ENCODE measurements at regions not wholly inside any gene's neighbourhood (a gene's known extent, or its start where the extent isn't known, plus 50 kb on each side); places are given as distances from the start of the nearest gene placed in this dataset.

- Histone ChIP-seq H3K4me1 (ENCODE audit: control insufficient read depth in 1 of 2, insufficient read depth in 2 of 2, low read length in 2 of 2) (no peaks in the 10 kb centered on the region), H3K4me3 (ENCODE audit: low read depth in 1 of 2, low read length in 2 of 2) (no peak overlapping the region), H3K27me3 (ENCODE audit: control insufficient read depth in 1 of 2, insufficient read depth in 2 of 2, low read length in 2 of 2) (no peaks in the 10 kb centered on the region)
Measured at GRCh38 chr3:23096041-23096440, 107.1 kb upstream of the UBE2E2 start.

DNA sequence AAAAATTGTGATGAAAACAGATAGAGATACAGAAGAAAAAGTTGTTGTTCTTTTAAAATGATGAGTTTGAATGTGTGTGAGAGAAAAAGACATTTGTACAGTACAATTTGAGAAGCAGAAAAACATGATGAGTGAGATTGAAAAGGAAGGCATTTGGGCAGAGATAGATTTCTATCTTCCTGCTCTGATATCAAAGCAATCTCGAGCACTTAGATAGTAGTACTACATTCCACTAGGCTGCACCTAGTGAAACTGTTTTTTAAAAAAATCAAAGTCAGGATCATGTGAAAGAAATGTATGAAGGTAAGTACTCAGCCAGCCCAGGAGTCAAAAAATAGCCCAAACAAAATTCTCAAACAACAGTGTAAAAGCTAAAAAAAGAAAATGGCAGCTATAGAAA lies 104.1 kb upstream of the UBE2E2 start:
- Histone ChIP-seq H3K9me3 (ENCODE audit: control insufficient read depth in 1 of 2, low read length in 2 of 2) (no peaks in the 10 kb centered on the region), H3K27me3 (ENCODE audit: control insufficient read depth in 1 of 2, insufficient read depth in 2 of 2, low read length in 2 of 2) (no peaks in the 10 kb centered on the region), H3K4me1 (ENCODE audit: control insufficient read depth in 1 of 2, insufficient read depth in 2 of 2, low read length in 2 of 2) (no peaks in the 10 kb centered on the region), H3K36me3 (ENCODE audit: control insufficient read depth in 1 of 2, insufficient read depth in 2 of 2, low read length in 2 of 2) (no peaks in the 10 kb centered on the region), H3K9ac (ENCODE audit: low read depth in 1 of 2, low read length in 2 of 2) (no peak overlapping the region), H3K4me3 (ENCODE audit: low read depth in 1 of 2, low read length in 2 of 2) (no peak overlapping the region), H3K27ac (ENCODE audit: low read depth, low read length) (no peak overlapping the region)

More at GRCh38 chr3:23096041-23096440, 107.1 kb upstream of the UBE2E2 start:
- no peaks in the 10 kb centered on the region for H3K36me3 ChIP-seq (ENCODE audit: control insufficient read depth in 1 of 2, insufficient read depth in 2 of 2, low read length in 2 of 2)
- no peak overlapping the region for H3K27ac ChIP-seq (ENCODE audit: low read depth, low read length)
- no peak overlapping the region for H3K9ac ChIP-seq (ENCODE audit: low read depth in 1 of 2, low read length in 2 of 2)
- no peaks in the 10 kb centered on the region for H3K9me3 ChIP-seq (ENCODE audit: control insufficient read depth in 1 of 2, low read length in 2 of 2)

GRCh38 chr3:23099677-23100076 lies 103.5 kb upstream of the UBE2E2 start:
- Histone ChIP-seq H3K4me3 (ENCODE audit: low read depth in 1 of 2, low read length in 2 of 2) (no peak overlapping the region), H3K27ac (ENCODE audit: low read depth, low read length) (no peak overlapping the region)

GRCh38 chr3:23100106-23100505 lies 103.0 kb upstream of the UBE2E2 start:
- no peak overlapping the region for H3K27ac ChIP-seq (ENCODE audit: low read depth, low read length)
- H3K4me1 ChIP-seq (ENCODE audit: control insufficient read depth in 1 of 2, insufficient read depth in 2 of 2, low read length in 2 of 2), result no peaks in the 10 kb centered on the region
- no peak overlapping the region for H3K4me3 ChIP-seq (ENCODE audit: low read depth in 1 of 2, low read length in 2 of 2)
- H3K36me3 ChIP-seq (ENCODE audit: control insufficient read depth in 1 of 2, insufficient read depth in 2 of 2, low read length in 2 of 2), result no peaks in the 10 kb centered on the region
- H3K9ac ChIP-seq (ENCODE audit: low read depth in 1 of 2, low read length in 2 of 2), result no peak overlapping the region
- H3K27me3 ChIP-seq (ENCODE audit: control insufficient read depth in 1 of 2, insufficient read depth in 2 of 2, low read length in 2 of 2), result no peaks in the 10 kb centered on the region
- H3K9me3 ChIP-seq (ENCODE audit: control insufficient read depth in 1 of 2, low read length in 2 of 2), result no peaks in the 10 kb centered on the region

More at GRCh38 chr3:23099677-23100076, 103.5 kb upstream of the UBE2E2 start:
- Histone ChIP-seq H3K4me1 (ENCODE audit: control insufficient read depth in 1 of 2, insufficient read depth in 2 of 2, low read length in 2 of 2) (no peaks in the 10 kb centered on the region), H3K27me3 (ENCODE audit: control insufficient read depth in 1 of 2, insufficient read depth in 2 of 2, low read length in 2 of 2) (no peaks in the 10 kb centered on the region), H3K9me3 (ENCODE audit: control insufficient read depth in 1 of 2, low read length in 2 of 2) (no peaks in the 10 kb centered on the region), H3K36me3 (ENCODE audit: control insufficient read depth in 1 of 2, insufficient read depth in 2 of 2, low read length in 2 of 2) (no peaks in the 10 kb centered on the region), H3K9ac (ENCODE audit: low read depth in 1 of 2, low read length in 2 of 2) (no peak overlapping the region)

GRCh38 chr3:23103764-23104163 lies 99.4 kb upstream of the UBE2E2 start:
- no peak overlapping the region for H3K4me3 ChIP-seq (ENCODE audit: low read depth in 1 of 2, low read length in 2 of 2)
- H3K27me3 ChIP-seq (ENCODE audit: control insufficient read depth in 1 of 2, insufficient read depth in 2 of 2, low read length in 2 of 2), result no peaks in the 10 kb centered on the region
- no peaks in the 10 kb centered on the region for H3K36me3 ChIP-seq (ENCODE audit: control insufficient read depth in 1 of 2, insufficient read depth in 2 of 2, low read length in 2 of 2)
- H3K27ac ChIP-seq (ENCODE audit: low read depth, low read length), result no peak overlapping the region
- no peaks in the 10 kb centered on the region for H3K4me1 ChIP-seq (ENCODE audit: control insufficient read depth in 1 of 2, insufficient read depth in 2 of 2, low read length in 2 of 2)
- H3K9ac ChIP-seq (ENCODE audit: low read depth in 1 of 2, low read length in 2 of 2), result no peak overlapping the region
- H3K9me3 ChIP-seq (ENCODE audit: control insufficient read depth in 1 of 2, low read length in 2 of 2), result no peaks in the 10 kb centered on the region

DNA sequence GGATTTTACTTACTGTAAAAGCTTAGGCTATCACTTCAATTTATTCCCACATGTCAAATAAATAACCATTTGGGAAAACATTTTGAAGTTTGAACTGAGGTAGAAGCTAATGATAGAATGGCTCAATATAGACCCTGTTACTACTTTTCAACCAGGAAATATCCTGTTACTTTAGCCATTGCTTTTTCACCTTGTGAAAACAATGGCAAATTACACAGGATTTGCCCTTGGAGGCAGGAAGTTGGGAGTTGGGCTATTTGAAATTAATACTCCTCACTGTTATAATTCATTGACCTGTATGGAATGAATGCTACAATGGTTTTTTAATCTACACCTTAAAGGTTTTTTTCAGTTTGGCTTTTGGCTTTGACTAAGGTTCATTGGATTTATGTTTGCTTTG lies 98.1 kb upstream of the UBE2E2 start:
- Histone ChIP-seq H3K4me3 (ENCODE audit: low read depth in 1 of 2, low read length in 2 of 2) (no peak overlapping the region), H3K27me3 (ENCODE audit: control insufficient read depth in 1 of 2, insufficient read depth in 2 of 2, low read length in 2 of 2) (no peaks in the 10 kb centered on the region), H3K4me1 (ENCODE audit: control insufficient read depth in 1 of 2, insufficient read depth in 2 of 2, low read length in 2 of 2) (no peaks in the 10 kb centered on the region), H3K36me3 (ENCODE audit: control insufficient read depth in 1 of 2, insufficient read depth in 2 of 2, low read length in 2 of 2) (no peaks in the 10 kb centered on the region), H3K9ac (ENCODE audit: low read depth in 1 of 2, low read length in 2 of 2) (no peak overlapping the region), H3K9me3 (ENCODE audit: control insufficient read depth in 1 of 2, low read length in 2 of 2) (no peaks in the 10 kb centered on the region), H3K27ac (ENCODE audit: low read depth, low read length) (no peak overlapping the region)

DNA sequence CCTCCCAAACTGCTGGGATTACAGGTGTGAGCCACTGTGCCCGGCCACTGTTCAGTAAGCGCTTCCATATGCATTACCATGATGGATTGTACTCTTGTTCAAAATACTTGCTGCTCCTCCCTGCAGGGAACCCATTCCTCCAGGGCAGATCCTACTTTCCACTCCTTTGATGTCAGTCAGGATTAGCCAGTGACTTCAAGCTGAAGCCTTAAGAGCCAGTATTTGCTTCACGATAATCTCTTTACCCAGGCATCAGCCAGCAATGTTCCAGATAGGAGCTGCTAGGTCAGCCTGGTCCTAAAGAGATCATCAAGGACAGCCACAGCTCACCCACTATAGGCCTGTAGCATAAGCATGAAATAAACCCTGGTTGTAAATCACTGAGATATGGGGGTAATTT lies 96.5 kb upstream of the UBE2E2 start:
- H3K27ac ChIP-seq (ENCODE audit: low read depth, low read length), result no peak overlapping the region
- no peak overlapping the region for H3K4me3 ChIP-seq (ENCODE audit: low read depth in 1 of 2, low read length in 2 of 2)
- H3K36me3 ChIP-seq (ENCODE audit: control insufficient read depth in 1 of 2, insufficient read depth in 2 of 2, low read length in 2 of 2), result no peaks in the 10 kb centered on the region
- no peaks in the 10 kb centered on the region for H3K27me3 ChIP-seq (ENCODE audit: control insufficient read depth in 1 of 2, insufficient read depth in 2 of 2, low read length in 2 of 2)
- H3K4me1 ChIP-seq (ENCODE audit: control insufficient read depth in 1 of 2, insufficient read depth in 2 of 2, low read length in 2 of 2), result no peaks in the 10 kb centered on the region
- no peaks in the 10 kb centered on the region for H3K9me3 ChIP-seq (ENCODE audit: control insufficient read depth in 1 of 2, low read length in 2 of 2)
- no peak overlapping the region for H3K9ac ChIP-seq (ENCODE audit: low read depth in 1 of 2, low read length in 2 of 2)

GRCh38 chr3:23107221-23107620 lies 95.9 kb upstream of the UBE2E2 start:
- Histone ChIP-seq H3K36me3 (ENCODE audit: control insufficient read depth in 1 of 2, insufficient read depth in 2 of 2, low read length in 2 of 2) (no peaks in the 10 kb centered on the region), H3K27ac (ENCODE audit: low read depth, low read length) (no peak overlapping the region), H3K9ac (ENCODE audit: low read depth in 1 of 2, low read length in 2 of 2) (no peak overlapping the region), H3K4me1 (ENCODE audit: control insufficient read depth in 1 of 2, insufficient read depth in 2 of 2, low read length in 2 of 2) (no peaks in the 10 kb centered on the region), H3K4me3 (ENCODE audit: low read depth in 1 of 2, low read length in 2 of 2) (no peak overlapping the region), H3K27me3 (ENCODE audit: control insufficient read depth in 1 of 2, insufficient read depth in 2 of 2, low read length in 2 of 2) (no peaks in the 10 kb centered on the region), H3K9me3 (ENCODE audit: control insufficient read depth in 1 of 2, low read length in 2 of 2) (no peaks in the 10 kb centered on the region)

DNA sequence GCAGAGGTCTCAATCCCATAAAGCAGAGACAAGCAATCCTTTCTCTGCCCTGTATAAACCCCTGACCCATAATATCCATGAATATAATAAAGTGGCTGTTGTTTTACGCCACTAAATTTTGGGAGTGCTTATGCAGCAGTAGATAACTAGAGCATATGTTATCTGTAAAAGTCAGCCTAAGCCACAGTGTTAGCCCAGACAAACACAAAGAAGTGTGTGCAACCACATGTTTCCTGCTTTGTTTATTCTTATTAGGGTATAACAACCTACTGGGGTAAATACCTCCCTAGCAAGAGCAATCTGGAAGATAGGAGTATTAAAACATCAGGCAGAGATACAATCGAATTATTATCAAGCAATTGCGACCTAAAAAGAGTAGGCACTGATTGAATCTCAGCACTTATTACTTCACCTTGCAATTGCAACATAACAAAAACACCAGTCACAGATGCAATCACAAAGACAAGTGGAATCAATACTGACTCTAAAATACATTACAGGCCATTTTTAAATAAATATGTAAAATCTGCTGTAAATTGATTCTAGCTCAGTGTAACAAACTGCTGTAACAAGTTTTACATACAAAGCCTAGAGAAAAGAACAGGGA lies 94.6 kb upstream of the UBE2E2 start:
- H3K27me3 ChIP-seq (ENCODE audit: control insufficient read depth in 1 of 2, insufficient read depth in 2 of 2, low read length in 2 of 2), result no peaks in the 10 kb centered on the region
- H3K4me3 ChIP-seq (ENCODE audit: low read depth in 1 of 2, low read length in 2 of 2), result no peak overlapping the region
- no peaks in the 10 kb centered on the region for H3K9me3 ChIP-seq (ENCODE audit: control insufficient read depth in 1 of 2, low read length in 2 of 2)
- no peak overlapping the region for H3K27ac ChIP-seq (ENCODE audit: low read depth, low read length)
- H3K36me3 ChIP-seq (ENCODE audit: control insufficient read depth in 1 of 2, insufficient read depth in 2 of 2, low read length in 2 of 2), result no peaks in the 10 kb centered on the region
- H3K9ac ChIP-seq (ENCODE audit: low read depth in 1 of 2, low read length in 2 of 2), result no peak overlapping the region
- no peaks in the 10 kb centered on the region for H3K4me1 ChIP-seq (ENCODE audit: control insufficient read depth in 1 of 2, insufficient read depth in 2 of 2, low read length in 2 of 2)

DNA sequence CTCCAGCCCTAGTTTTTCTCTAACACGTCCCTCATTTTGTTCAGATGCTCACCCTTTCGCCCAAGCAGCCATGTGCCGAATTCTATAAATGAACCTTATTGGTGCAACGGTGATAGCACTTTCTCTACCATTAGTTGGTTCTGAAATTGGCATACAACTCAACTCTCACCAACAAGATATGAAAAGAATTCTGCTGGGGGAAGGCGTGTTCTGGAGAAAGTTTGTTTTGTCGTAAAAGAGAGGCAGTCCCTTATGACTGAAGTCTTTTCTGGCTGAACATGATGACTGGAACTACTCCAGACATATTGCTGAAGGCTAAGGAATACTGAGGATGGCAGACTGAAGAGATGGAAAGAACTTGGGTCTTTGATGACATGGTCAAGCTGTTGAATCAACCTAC lies 91.8 kb upstream of the UBE2E2 start:
- H3K27me3 ChIP-seq (ENCODE audit: control insufficient read depth in 1 of 2, insufficient read depth in 2 of 2, low read length in 2 of 2), result no peaks in the 10 kb centered on the region
- H3K9ac ChIP-seq (ENCODE audit: low read depth in 1 of 2, low read length in 2 of 2), result no peak overlapping the region
- no peak overlapping the region for H3K27ac ChIP-seq (ENCODE audit: low read depth, low read length)

DNA sequence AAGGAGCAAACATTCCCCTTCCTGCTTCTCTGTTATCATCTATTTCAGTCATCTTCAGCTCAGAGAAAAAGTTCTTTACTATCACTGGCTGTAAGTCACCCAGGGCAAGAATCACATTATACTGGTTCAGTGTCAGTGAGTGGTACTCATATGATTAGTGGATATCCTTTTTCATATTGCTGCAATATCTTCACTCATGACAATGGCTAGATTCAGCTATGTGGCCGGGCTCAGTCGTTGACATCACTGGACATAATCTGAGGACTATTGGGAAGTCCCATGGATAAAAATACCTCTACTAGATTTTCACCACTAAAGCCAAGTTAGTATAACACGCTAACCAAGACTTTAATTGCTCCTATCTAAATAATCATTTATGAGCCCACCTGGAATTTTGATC lies 91.3 kb upstream of the UBE2E2 start:
- Histone ChIP-seq H3K27me3 (ENCODE audit: control insufficient read depth in 1 of 2, insufficient read depth in 2 of 2, low read length in 2 of 2) (no peaks in the 10 kb centered on the region), H3K9me3 (ENCODE audit: control insufficient read depth in 1 of 2, low read length in 2 of 2) (no peaks in the 10 kb centered on the region), H3K36me3 (ENCODE audit: control insufficient read depth in 1 of 2, insufficient read depth in 2 of 2, low read length in 2 of 2) (no peaks in the 10 kb centered on the region), H3K9ac (ENCODE audit: low read depth in 1 of 2, low read length in 2 of 2) (no peak overlapping the region), H3K27ac (ENCODE audit: low read depth, low read length) (no peak overlapping the region), H3K4me1 (ENCODE audit: control insufficient read depth in 1 of 2, insufficient read depth in 2 of 2, low read length in 2 of 2) (peaks cover 0 to 7% of the 10 kb centered on the region in 2 donors), H3K4me3 (ENCODE audit: low read depth in 1 of 2, low read length in 2 of 2) (no peak overlapping the region)

More for the DNA sequence above, 91.8 kb upstream of the UBE2E2 start:
- H3K9me3 ChIP-seq (ENCODE audit: control insufficient read depth in 1 of 2, low read length in 2 of 2), result no peaks in the 10 kb centered on the region
- H3K4me3 ChIP-seq (ENCODE audit: low read depth in 1 of 2, low read length in 2 of 2), result no peak overlapping the region
- no peaks in the 10 kb centered on the region for H3K36me3 ChIP-seq (ENCODE audit: control insufficient read depth in 1 of 2, insufficient read depth in 2 of 2, low read length in 2 of 2)
- peaks cover 0 to 7% of the 10 kb centered on the region in 2 donors for H3K4me1 ChIP-seq (ENCODE audit: control insufficient read depth in 1 of 2, insufficient read depth in 2 of 2, low read length in 2 of 2)

All from duodenal mucosa (tissue), 2 donors.